Stimulated activated naive B cell treated with anti-CD40 and anti-IgM and Interleukin-4, amounts not matched to agents 10 μg/mL and 1 μg/mL and 100 μg/mL, for 72 hours (primary cell): ENCODE measurements at regions not wholly inside any gene's neighbourhood (a gene's known extent, or its start where the extent isn't known, plus 50 kb on each side); places are given as distances from the start of the nearest gene placed in this dataset.
A peak's percentile ranks its signal among the peaks of the same experiment; 100 is the strongest.

Source experiments
- ATAC-seq, 2 donors: fragments of 150-1000 bp; cut with Tn5 transposase; replicated peaks; 2 replicates each; pipeline ENCODE4 v1.10.0; 2021; ENCODE audit warnings: moderate library complexity in 1 of 2
- DNase-seq: peaks from one replicate; pipeline ENCODE4 v3.0.0; 2021
- H3K27ac Mint-ChIP-seq: one replicate; pipeline ENCODE4 v1.8.0; 2022; ENCODE audit warnings: mild to moderate bottlenecking, mixed read lengths
- H3K27me3 Mint-ChIP-seq, 2 donors: one replicate each; pipeline ENCODE4 v1.8.0; 2022; ENCODE audit warnings: mixed read lengths in 2 of 2
- H3K36me3 Mint-ChIP-seq, 2 donors: one replicate each; pipeline ENCODE4 v1.8.0; 2022; ENCODE audit warnings: mixed read lengths in 2 of 2, mild to moderate bottlenecking in 1 of 2
- H3K4me1 Mint-ChIP-seq, 2 donors: one replicate each; pipeline ENCODE4 v1.8.0; 2022; ENCODE audit warnings: mixed read lengths in 2 of 2, mild to moderate bottlenecking in 1 of 2
- H3K4me3 Mint-ChIP-seq, 2 donors: one replicate each; pipeline ENCODE4 v1.8.0; 2022; ENCODE audit warnings: mild to moderate bottlenecking in 2 of 2, mixed read lengths in 2 of 2, moderate library complexity in 1 of 2
- H3K9me3 Mint-ChIP-seq, 2 donors: one replicate each; pipeline ENCODE4 v1.8.0; 2022; ENCODE audit warnings: mixed read lengths in 2 of 2, mild to moderate bottlenecking in 1 of 2

DNA sequence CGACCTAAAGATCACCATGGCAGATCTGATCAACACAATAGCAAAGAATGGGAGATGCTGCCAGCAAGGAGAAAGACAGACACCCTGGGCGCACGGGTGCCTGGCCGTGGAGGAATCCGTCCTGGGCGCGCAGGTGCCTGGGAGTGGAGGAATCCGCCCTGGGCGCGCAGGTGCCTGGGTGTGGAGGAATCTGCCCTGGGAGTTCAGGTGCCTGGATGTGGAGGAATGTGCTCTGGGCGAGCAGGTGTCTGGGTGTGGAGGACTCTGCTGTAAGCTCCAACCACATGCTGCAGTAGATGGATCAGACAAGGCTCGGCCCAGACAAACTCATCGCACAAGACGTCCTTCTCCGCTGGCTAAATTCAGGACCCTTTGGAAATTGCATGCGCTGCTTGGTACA, 346.3 kb upstream of the ADARB2 start:
- Mint-ChIP-seq H3K9me3 (peaks cover 5% of the 10 kb centered on the region in 2 donors), H3K27ac (no peak overlapping the region), H3K4me1 (peaks cover 0 to 1% of the 10 kb centered on the region in 2 donors), H3K36me3 (no peaks in the 10 kb centered on the region), H3K27me3 (peaks cover 39 to 51% of the 10 kb centered on the region in 2 donors), H3K4me3 (no peak overlapping the region)
- DNase-seq = no peak
- ATAC-seq = no peak

DNA sequence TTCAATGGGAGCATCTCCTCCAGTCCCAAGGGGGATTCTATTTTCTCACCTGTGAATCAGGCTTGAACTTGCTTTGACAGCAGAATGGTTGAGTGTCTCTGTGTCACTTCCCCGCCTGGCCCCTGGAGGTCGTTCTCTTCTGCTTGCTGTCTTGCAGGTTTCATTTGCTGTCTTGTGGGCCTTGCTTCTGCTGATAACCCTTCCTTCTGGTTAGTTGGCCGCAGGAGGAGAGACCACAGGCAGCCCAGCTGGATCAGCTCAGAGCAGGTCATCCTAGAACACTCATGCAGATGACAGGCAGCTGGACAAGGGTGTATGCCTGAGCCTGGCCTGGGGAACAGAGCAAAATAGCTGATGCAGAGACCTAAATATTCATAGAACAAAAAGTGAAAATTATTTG, 344.2 kb upstream of the ADARB2 start:
- H3K27me3 Mint-ChIP-seq = peaks cover 18 to 42% of the 10 kb centered on the region in 2 donors
- no peak for ATAC-seq

DNA sequence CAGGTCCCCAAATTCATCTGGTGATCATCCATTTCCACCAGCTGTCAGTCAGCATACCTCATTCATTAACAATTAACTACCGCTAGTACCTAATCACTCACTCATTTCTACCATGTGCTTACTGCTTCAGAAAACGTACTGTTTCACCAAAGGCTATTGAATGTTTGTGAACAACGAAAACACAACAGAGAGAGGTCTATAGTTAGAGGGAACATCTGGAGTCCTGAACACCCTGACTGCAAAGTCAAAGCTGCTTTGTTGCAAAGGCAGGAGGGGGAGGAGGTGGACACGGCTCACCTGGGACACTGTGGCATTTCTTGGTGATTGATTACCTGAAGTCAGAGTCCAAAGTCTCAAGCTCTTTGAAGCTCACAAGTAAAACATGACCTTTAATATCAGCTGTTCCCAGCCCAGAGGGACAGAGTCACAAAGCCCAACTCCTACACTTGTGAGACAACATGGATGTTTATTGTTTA, 342.3 kb upstream of the ADARB2 start:
- peaks cover 6 to 37% of the 10 kb centered on the region in 2 donors for H3K27me3 Mint-ChIP-seq
- ATAC-seq = no peak
- H3K27ac Mint-ChIP-seq = no peak overlapping the region
- no peaks in the 10 kb centered on the region for H3K9me3 Mint-ChIP-seq
- H3K4me3 Mint-ChIP-seq = no peak overlapping the region
- DNase-seq = no peak
- no peaks in the 10 kb centered on the region for H3K36me3 Mint-ChIP-seq
- H3K4me1 Mint-ChIP-seq = peaks cover 0 to 1% of the 10 kb centered on the region in 2 donors

More for the DNA sequence above, 344.2 kb upstream of the ADARB2 start:
- peaks cover 0 to 1% of the 10 kb centered on the region in 2 donors for H3K4me1 Mint-ChIP-seq
- no peak overlapping the region for H3K4me3 Mint-ChIP-seq
- H3K27ac Mint-ChIP-seq = no peak overlapping the region
- H3K36me3 Mint-ChIP-seq = no peaks in the 10 kb centered on the region
- no peaks in the 10 kb centered on the region for H3K9me3 Mint-ChIP-seq
- DNase-seq = no peak

DNA sequence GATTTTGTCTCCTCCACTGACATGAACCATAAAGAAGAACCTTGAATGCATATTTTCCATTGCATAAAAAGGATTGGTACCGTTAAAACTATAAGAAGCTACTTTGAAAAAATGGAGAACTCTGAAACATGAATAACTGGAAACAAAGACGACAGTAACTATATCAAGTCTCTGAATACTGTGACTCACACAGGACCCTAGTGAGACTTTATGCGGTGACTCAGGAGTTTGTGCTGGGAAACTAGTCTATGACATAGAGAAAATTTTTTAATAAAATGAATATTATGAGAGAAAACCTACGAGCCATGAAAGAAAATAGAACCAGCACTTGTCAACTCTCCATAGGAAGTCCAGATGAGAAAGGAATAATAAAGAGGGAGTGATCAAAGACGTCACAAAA, 339.9 kb upstream of the ADARB2 start:
- Mint-ChIP-seq H3K27ac (no peak overlapping the region), H3K36me3 (no peaks in the 10 kb centered on the region), H3K4me3 (no peak overlapping the region), H3K4me1 (no peaks in the 10 kb centered on the region), H3K27me3 (peaks cover 6 to 28% of the 10 kb centered on the region in 2 donors), H3K9me3 (no peaks in the 10 kb centered on the region)
- ATAC-seq (no peak), DNase-seq (no peak)

DNA sequence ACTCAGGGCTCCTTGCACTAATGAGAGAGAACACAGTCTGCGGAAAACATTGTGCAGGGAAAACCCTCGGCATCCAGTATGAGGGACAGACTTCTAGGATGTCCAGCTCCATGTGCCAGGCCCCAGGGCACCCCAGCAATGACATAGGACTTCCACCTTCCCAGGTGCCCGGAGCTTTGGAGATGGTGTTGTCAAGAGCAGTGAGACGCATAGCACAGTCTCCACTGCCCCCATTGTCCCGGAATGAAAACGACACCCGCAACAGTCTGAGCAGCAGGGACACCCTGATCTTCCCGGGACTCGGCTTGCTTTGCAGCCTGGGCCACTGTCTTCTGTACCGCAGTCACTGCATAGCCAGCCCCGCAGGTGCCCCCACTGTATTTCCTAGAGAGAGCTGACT, 339.2 kb upstream of the ADARB2 start:
- Mint-ChIP-seq H3K4me1 (no peaks in the 10 kb centered on the region), H3K27ac (peak overlapping the region; percentile 34), H3K9me3 (no peaks in the 10 kb centered on the region), H3K36me3 (no peaks in the 10 kb centered on the region), H3K27me3 (peaks cover 3 to 27% of the 10 kb centered on the region in 2 donors), H3K4me3 (no peak overlapping the region)
- DNase-seq (no peak), ATAC-seq (no peak)

DNA sequence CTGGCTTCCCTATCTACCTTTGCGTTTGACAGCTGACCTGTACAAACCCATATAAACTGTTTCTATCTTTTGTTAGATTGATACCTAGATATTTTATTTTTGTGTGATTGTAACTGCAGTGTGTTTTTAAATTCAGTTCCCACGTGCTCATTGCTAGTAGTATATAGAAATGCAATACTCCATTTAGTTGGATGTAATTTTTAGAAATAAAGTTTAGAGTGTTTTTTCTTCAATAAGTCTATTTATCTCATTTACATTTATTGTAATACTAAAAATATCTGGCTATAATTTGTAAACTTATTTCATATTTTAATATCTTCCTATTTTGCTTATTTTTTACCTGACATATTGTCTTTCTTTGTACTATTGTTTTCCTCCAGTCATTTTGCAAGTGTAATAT, 329.7 kb upstream of the ADARB2 start:
- H3K36me3 Mint-ChIP-seq = peaks cover 0 to 3% of the 10 kb centered on the region in 2 donors
- peaks cover 0 to 7% of the 10 kb centered on the region in 2 donors for H3K27me3 Mint-ChIP-seq
- peaks cover 0 to 12% of the 10 kb centered on the region in 2 donors for H3K9me3 Mint-ChIP-seq
- DNase-seq (no peak), ATAC-seq (no peak)
- no peak overlapping the region for H3K4me3 Mint-ChIP-seq
- no peaks in the 10 kb centered on the region for H3K4me1 Mint-ChIP-seq
- no peak overlapping the region for H3K27ac Mint-ChIP-seq

DNA sequence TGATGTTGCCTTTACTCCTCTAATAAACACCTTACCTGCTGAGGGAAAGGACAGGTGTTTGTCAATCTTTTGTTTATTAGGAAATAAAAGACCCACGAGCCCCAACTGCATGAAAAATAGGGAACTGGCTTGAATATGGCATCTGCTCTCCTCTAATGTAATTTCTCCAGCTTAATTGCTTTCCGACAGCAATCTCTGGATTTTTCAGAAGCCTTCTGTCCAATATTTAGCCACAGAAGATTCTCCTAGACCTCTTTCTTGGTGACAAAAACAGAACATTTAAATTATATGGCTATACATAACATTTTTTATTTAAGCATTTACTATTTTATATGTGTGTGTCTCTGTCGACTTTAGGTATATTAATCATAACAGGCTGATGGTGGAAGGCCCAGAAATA, 317.4 kb upstream of the ADARB2 start:
- DNase-seq (no peak), ATAC-seq (no peak)
- peaks cover 6% of the 10 kb centered on the region in 2 donors for H3K4me1 Mint-ChIP-seq
- H3K27ac Mint-ChIP-seq = no peak overlapping the region
- peaks cover 5 to 6% of the 10 kb centered on the region in 2 donors for H3K27me3 Mint-ChIP-seq
- peaks cover 0 to 2% of the 10 kb centered on the region in 2 donors for H3K9me3 Mint-ChIP-seq
- no peak overlapping the region for H3K4me3 Mint-ChIP-seq
- H3K36me3 Mint-ChIP-seq = no peaks in the 10 kb centered on the region

DNA sequence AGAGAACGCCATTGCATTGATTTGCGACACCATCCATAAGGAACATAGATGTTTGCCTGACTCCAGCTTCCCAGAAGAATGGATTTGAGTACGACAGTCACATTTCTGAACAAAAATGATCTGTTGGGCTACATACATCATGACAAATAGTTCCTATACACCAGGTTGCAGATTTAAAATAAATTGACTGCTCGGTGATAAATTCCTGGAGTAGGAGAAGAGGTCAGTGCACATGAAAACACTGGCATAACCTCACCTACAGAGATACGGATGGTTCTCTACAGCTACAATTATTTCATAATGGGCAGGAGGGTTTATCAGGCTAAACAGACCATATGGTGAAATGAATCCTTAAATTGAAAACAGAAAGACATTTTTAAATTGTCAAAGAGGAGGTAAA, 316.5 kb upstream of the ADARB2 start:
- no peak for ATAC-seq
- Mint-ChIP-seq H3K4me3 (no peak overlapping the region), H3K36me3 (no peaks in the 10 kb centered on the region), H3K27ac (no peak overlapping the region), H3K4me1 (peaks cover 3 to 6% of the 10 kb centered on the region in 2 donors), H3K9me3 (peaks cover 0 to 2% of the 10 kb centered on the region in 2 donors), H3K27me3 (peaks cover 0 to 5% of the 10 kb centered on the region in 2 donors)
- no peak for DNase-seq

DNA sequence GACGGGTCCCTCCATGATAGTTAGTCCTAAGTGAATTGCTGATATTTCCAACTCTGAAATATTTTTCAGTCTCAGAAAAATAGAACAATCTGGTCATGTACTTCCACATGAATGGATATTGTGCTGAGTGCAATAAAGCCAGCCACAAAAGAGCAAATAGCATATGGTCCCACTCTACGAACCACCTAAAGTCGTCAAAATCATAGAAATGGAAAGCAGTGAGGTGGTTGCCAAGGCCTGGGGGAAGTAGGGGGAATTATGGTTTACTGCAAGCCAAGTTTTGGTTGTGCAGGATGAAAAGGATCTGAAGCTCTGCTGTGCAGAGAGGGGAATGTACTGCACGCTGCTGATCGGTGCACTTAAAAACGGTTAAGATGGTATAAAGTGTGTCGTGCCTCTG, 313.8 kb upstream of the ADARB2 start:
- H3K9me3 Mint-ChIP-seq = peaks cover 2 to 4% of the 10 kb centered on the region in 2 donors
- no peaks in the 10 kb centered on the region for H3K4me1 Mint-ChIP-seq
- H3K27me3 Mint-ChIP-seq = peaks cover 0 to 5% of the 10 kb centered on the region in 2 donors
- no peak overlapping the region for H3K4me3 Mint-ChIP-seq
- no peaks in the 10 kb centered on the region for H3K36me3 Mint-ChIP-seq
- DNase-seq (no peak), ATAC-seq (no peak)
- no peak overlapping the region for H3K27ac Mint-ChIP-seq

DNA sequence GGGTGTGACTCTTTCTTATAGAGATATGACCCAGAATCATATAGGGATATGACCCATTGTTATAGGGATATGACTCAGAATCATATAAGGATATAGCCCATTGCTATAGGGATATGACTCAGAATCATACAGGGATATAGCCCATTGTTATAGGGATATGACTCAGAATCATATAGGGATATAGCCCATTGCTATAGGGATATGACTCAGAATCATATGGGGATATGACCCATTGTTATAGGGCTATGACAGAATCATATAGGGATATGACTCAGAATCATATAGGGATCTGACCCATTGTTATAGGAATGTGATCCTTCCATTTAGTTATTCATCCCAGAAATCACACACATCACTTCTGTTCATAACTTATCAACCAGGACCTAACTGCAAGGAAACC, 312.2 kb upstream of the ADARB2 start:
- ATAC-seq (peak in 1 of 2 donors; percentile 46), DNase-seq (no peak)
- Mint-ChIP-seq H3K27ac (no peak overlapping the region), H3K27me3 (peaks cover 0 to 5% of the 10 kb centered on the region in 2 donors), H3K9me3 (peaks cover 2 to 4% of the 10 kb centered on the region in 2 donors), H3K36me3 (no peaks in the 10 kb centered on the region), H3K4me1 (no peaks in the 10 kb centered on the region), H3K4me3 (no peak overlapping the region)

DNA sequence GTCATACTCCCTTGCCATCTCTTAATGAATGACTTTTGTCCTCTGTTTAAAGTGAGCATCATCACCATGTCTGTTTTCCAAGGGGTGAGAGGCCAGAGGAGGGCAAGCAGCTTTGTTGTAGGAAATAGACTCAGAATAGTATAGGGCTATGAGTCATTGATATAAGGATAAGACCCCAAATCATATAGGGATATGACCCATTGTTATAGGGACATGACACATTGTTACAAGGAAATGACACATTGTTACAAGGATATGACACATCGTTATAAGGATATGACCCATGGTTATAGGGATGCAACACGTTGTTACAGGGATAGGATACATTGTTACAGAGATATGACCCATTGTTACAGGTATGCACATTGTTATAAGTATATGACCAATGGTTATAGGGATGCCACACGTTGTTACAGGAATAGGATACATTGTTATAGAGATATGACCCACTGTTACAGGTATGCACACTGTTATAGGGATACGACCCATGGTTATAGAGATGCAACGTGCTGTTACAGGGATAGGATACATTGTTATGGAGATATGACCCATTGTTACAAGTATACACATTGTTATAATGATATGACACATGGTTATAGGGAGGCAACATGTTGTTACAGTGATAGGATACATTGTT, 311.1 kb upstream of the ADARB2 start:
- no peak for DNase-seq
- no peaks in the 10 kb centered on the region for H3K36me3 Mint-ChIP-seq
- ATAC-seq = no peak
- peaks cover 2 to 4% of the 10 kb centered on the region in 2 donors for H3K9me3 Mint-ChIP-seq
- no peak overlapping the region for H3K27ac Mint-ChIP-seq
- peaks cover 0 to 5% of the 10 kb centered on the region in 2 donors for H3K27me3 Mint-ChIP-seq
- no peaks in the 10 kb centered on the region for H3K4me1 Mint-ChIP-seq
- no peak overlapping the region for H3K4me3 Mint-ChIP-seq

DNA sequence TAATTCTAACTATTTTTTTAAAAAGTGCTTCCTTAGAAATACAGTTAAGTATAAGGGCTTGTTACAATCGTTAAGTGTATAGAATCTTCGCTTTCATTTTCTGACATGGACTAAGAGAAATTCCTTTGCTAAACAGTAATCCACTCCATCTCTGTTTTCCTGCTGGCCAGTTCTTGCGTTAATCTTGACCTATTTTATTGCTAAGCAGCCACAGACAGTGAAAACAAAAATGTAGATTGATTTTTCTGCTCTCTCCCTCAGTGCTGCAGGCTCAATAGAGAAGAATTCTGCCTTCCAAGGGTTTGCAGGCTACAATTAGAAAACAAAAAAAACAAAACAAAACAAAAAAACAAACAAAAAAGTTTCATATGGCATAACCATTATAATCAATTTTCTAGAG, 310.4 kb upstream of the ADARB2 start:
- H3K9me3 Mint-ChIP-seq = peaks cover 0 to 4% of the 10 kb centered on the region in 2 donors
- ATAC-seq (no peak), DNase-seq (no peak)
- no peak overlapping the region for H3K4me3 Mint-ChIP-seq
- no peaks in the 10 kb centered on the region for H3K4me1 Mint-ChIP-seq
- no peaks in the 10 kb centered on the region for H3K36me3 Mint-ChIP-seq
- H3K27ac Mint-ChIP-seq = no peak overlapping the region
- H3K27me3 Mint-ChIP-seq = no peaks in the 10 kb centered on the region

DNA sequence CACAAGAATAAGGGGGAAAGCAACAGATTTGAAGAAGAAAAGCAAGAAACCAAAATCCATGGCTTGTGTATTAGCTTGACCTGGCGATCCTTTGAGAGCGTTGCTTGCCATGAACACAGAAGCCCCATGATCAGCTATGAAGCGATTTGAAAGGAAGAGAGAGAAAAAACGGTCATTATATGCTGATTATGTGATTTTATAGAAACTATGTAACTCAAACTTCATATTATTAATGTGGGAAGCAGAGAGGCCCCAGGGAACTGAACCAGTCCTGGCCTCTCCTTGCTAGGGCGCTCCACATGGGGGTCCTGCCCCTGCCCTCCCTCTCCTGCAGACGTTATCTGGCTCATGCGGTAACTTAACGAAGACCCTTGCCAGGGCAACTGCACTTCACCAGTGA, 306.1 kb upstream of the ADARB2 start:
- ATAC-seq = no peak
- Mint-ChIP-seq H3K36me3 (no peaks in the 10 kb centered on the region), H3K9me3 (peaks cover 0 to under 1% of the 10 kb centered on the region in 2 donors), H3K27me3 (peaks cover 0 to 8% of the 10 kb centered on the region in 2 donors), H3K4me1 (no peaks in the 10 kb centered on the region), H3K4me3 (no peak overlapping the region), H3K27ac (no peak overlapping the region)
- DNase-seq = no peak

DNA sequence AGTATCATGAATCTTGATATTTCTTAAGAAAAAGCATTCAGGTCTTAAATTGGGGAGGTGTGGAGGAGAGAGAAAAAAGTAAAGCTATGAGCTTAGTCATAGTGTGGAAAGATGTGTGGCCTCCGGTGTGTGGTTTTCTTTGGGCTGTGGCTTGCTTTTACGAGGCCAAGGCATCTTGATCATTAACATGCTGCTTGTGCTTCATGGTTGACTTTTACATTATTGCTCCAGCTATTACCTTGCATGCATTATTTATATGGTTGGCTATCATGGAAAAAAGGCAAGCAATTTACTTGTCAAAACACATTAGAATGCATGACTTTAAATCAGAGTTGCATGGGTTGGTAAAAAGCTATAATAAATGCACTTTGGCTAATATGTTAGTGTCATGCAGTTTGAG, 300.7 kb upstream of the ADARB2 start:
- H3K27ac Mint-ChIP-seq = no peak overlapping the region
- H3K9me3 Mint-ChIP-seq = peaks cover 2 to 6% of the 10 kb centered on the region in 2 donors
- H3K27me3 Mint-ChIP-seq = peaks cover 0 to 10% of the 10 kb centered on the region in 2 donors
- no peak overlapping the region for H3K4me3 Mint-ChIP-seq
- H3K36me3 Mint-ChIP-seq = no peaks in the 10 kb centered on the region
- DNase-seq (no peak), ATAC-seq (no peak)
- H3K4me1 Mint-ChIP-seq = no peaks in the 10 kb centered on the region

DNA sequence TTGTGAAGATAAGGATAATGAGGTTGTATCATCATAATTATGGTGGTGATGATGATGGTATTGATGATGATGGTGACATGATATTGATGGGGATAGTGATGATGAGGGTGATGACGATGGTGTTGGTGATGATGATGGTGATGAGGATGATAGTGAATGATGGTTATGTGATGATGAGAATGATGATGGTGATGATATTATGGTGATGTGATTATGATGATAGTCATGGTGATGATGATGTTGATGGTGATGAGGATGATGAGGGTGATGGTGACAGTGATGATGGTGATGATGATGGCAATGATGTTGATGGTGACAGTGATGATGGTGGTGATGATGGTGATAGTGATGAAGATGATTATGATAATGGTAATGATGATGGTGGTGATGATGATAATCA, 299.9 kb upstream of the ADARB2 start:
- no peak for ATAC-seq
- H3K36me3 Mint-ChIP-seq = no peaks in the 10 kb centered on the region
- no peak overlapping the region for H3K27ac Mint-ChIP-seq
- H3K4me3 Mint-ChIP-seq = no peak overlapping the region
- peaks cover 0 to under 1% of the 10 kb centered on the region in 2 donors for H3K4me1 Mint-ChIP-seq
- peaks cover 4 to 6% of the 10 kb centered on the region in 2 donors for H3K9me3 Mint-ChIP-seq
- peaks cover 0 to 13% of the 10 kb centered on the region in 2 donors for H3K27me3 Mint-ChIP-seq
- no peak for DNase-seq
